T-helper 17 cell (primary cell): ENCODE measurements at regions not wholly inside any gene's neighbourhood (a gene's known extent, or its start where the extent isn't known, plus 50 kb on each side); places are given as distances from the start of the nearest gene placed in this dataset.
A peak's percentile ranks its signal among the peaks of the same experiment; 100 is the strongest.
"Not testable (repeated sequence)": the region's sequence is repeated elsewhere in the genome, so short reads cannot be mapped to it uniquely, and the experiment has no call there.

ENCODE experiments used
- ATAC-seq: fragments of 150-1000 bp; cut with Tn5 transposase; 2 replicates; pipeline ENCODE4 v1.10.0; 2021; ENCODE audit warnings: mild to moderate bottlenecking, moderate library complexity
- DNase-seq, 3 donors: peaks; one replicate each; pipeline versions ENCODE4 v3.0.0 to v3.0.0-alpha.2; 2020 to 2021
- H3K9me3 ChIP-seq: one replicate; pipeline ENCODE4 v1.7.0; 2013; ENCODE audit warnings: low read length, mild to moderate bottlenecking; ENCODE audit not compliant: control insufficient read depth, poor library complexity, severe bottlenecking
- H3K27ac Mint-ChIP-seq: one replicate; pipeline ENCODE4 v1.8.0; 2022; ENCODE audit warnings: mild to moderate bottlenecking, moderate library complexity, mixed read lengths
- H3K27me3 Mint-ChIP-seq: one replicate; pipeline ENCODE4 v1.8.0; 2022; ENCODE audit warnings: mixed read lengths
- H3K36me3 Mint-ChIP-seq: one replicate; pipeline ENCODE4 v1.8.0; 2022; ENCODE audit warnings: low read depth, mixed read lengths
- H3K4me1 Mint-ChIP-seq: one replicate; pipeline ENCODE4 v1.8.0; 2022; ENCODE audit warnings: mild to moderate bottlenecking, mixed read lengths
- H3K4me3 Mint-ChIP-seq: one replicate; pipeline ENCODE4 v1.8.0; 2022; ENCODE audit warnings: mild to moderate bottlenecking, moderate library complexity, mixed read lengths

GRCh38 chr21:6111354-6111753, 4410.0 kb upstream of the TPTE start:
- not testable (repeated sequence) for H3K4me3 Mint-ChIP-seq, DNase-seq

GRCh38 chr21:6118336-6118735, 4403.0 kb upstream of the TPTE start:
- H3K4me1 Mint-ChIP-seq, H3K4me3 Mint-ChIP-seq, H3K9me3 ChIP-seq, ATAC-seq, H3K36me3 Mint-ChIP-seq, H3K27ac Mint-ChIP-seq, H3K27me3 Mint-ChIP-seq, DNase-seq: not testable (repeated sequence)

More at GRCh38 chr21:6111354-6111753, 4410.0 kb upstream of the TPTE start:
- ATAC-seq: peak; percentile 3
- H3K4me1 Mint-ChIP-seq, H3K27me3 Mint-ChIP-seq, H3K36me3 Mint-ChIP-seq, H3K9me3 ChIP-seq, H3K27ac Mint-ChIP-seq: not testable (repeated sequence)

- H3K4me3 Mint-ChIP-seq, H3K36me3 Mint-ChIP-seq, H3K4me1 Mint-ChIP-seq, DNase-seq, H3K27ac Mint-ChIP-seq, ATAC-seq, H3K9me3 ChIP-seq, H3K27me3 Mint-ChIP-seq: not testable (repeated sequence)
Measured at GRCh38 chr21:6120863-6121262, 4400.5 kb upstream of the TPTE start.

- H3K27ac Mint-ChIP-seq, H3K4me3 Mint-ChIP-seq, H3K27me3 Mint-ChIP-seq, H3K9me3 ChIP-seq, H3K4me1 Mint-ChIP-seq, DNase-seq, H3K36me3 Mint-ChIP-seq: not testable (repeated sequence)
- peak; percentile 53 for ATAC-seq
Measured at GRCh38 chr21:6122629-6123028, 4398.8 kb upstream of the TPTE start.

- H3K4me1 Mint-ChIP-seq, H3K27ac Mint-ChIP-seq, H3K9me3 ChIP-seq, DNase-seq, H3K4me3 Mint-ChIP-seq, H3K36me3 Mint-ChIP-seq, H3K27me3 Mint-ChIP-seq: not testable (repeated sequence)
- ATAC-seq: peak; percentile 59
Measured at GRCh38 chr21:6123224-6123623, 4398.2 kb upstream of the TPTE start.

- ATAC-seq, H3K36me3 Mint-ChIP-seq, H3K27me3 Mint-ChIP-seq, H3K4me3 Mint-ChIP-seq, H3K27ac Mint-ChIP-seq, H3K4me1 Mint-ChIP-seq, H3K9me3 ChIP-seq, DNase-seq: not testable (repeated sequence)
Measured at GRCh38 chr21:6125549-6126240, 4395.7 kb upstream of the TPTE start.

- ATAC-seq: peak; percentile 39
- H3K27ac Mint-ChIP-seq, H3K36me3 Mint-ChIP-seq, H3K27me3 Mint-ChIP-seq, DNase-seq, H3K4me1 Mint-ChIP-seq, H3K9me3 ChIP-seq, H3K4me3 Mint-ChIP-seq: not testable (repeated sequence)
Measured at GRCh38 chr21:6126976-6127732, 4394.2 kb upstream of the TPTE start.

GRCh38 chr21:6130734-6131133, 4390.6 kb upstream of the TPTE start:
- H3K4me1 Mint-ChIP-seq, H3K9me3 ChIP-seq, DNase-seq, H3K36me3 Mint-ChIP-seq, H3K27ac Mint-ChIP-seq, H3K4me3 Mint-ChIP-seq, ATAC-seq, H3K27me3 Mint-ChIP-seq: not testable (repeated sequence)

GRCh38 chr21:6133373-6133772, 4388.0 kb upstream of the TPTE start:
- not testable (repeated sequence) for H3K36me3 Mint-ChIP-seq, H3K9me3 ChIP-seq, H3K27ac Mint-ChIP-seq, H3K4me1 Mint-ChIP-seq, DNase-seq, H3K4me3 Mint-ChIP-seq, ATAC-seq, H3K27me3 Mint-ChIP-seq

- not testable (repeated sequence) for H3K9me3 ChIP-seq, H3K27me3 Mint-ChIP-seq, H3K36me3 Mint-ChIP-seq, H3K27ac Mint-ChIP-seq, H3K4me3 Mint-ChIP-seq, H3K4me1 Mint-ChIP-seq, ATAC-seq, DNase-seq
Measured at GRCh38 chr21:6133852-6134630, 4387.3 kb upstream of the TPTE start.

- not testable (repeated sequence) for H3K36me3 Mint-ChIP-seq, DNase-seq, H3K9me3 ChIP-seq, H3K4me3 Mint-ChIP-seq, H3K27me3 Mint-ChIP-seq, H3K4me1 Mint-ChIP-seq, ATAC-seq, H3K27ac Mint-ChIP-seq
Measured at GRCh38 chr21:6136732-6137131, 4384.7 kb upstream of the TPTE start.

- H3K27ac Mint-ChIP-seq, H3K36me3 Mint-ChIP-seq, H3K4me1 Mint-ChIP-seq, DNase-seq, H3K27me3 Mint-ChIP-seq, H3K4me3 Mint-ChIP-seq, H3K9me3 ChIP-seq: not testable (repeated sequence)
- ATAC-seq: peak; percentile 74
Measured at GRCh38 chr21:6138244-6139136, 4382.9 kb upstream of the TPTE start.

GRCh38 chr21:6139331-6139730, 4382.1 kb upstream of the TPTE start:
- not testable (repeated sequence) for H3K27me3 Mint-ChIP-seq, DNase-seq, H3K36me3 Mint-ChIP-seq, H3K9me3 ChIP-seq, ATAC-seq, H3K27ac Mint-ChIP-seq, H3K4me1 Mint-ChIP-seq, H3K4me3 Mint-ChIP-seq
